WI38 (cell line): ENCODE measurements at regions not wholly inside any gene's neighbourhood (a gene's known extent, or its start where the extent isn't known, plus 50 kb on each side); places are given as distances from the start of the nearest gene placed in this dataset.

Experiments used
- H3K4me3 ChIP-seq: 2 replicates; pipeline ENCODE4 v1.5.1; 2011; ENCODE audit warnings: low read depth, mild to moderate bottlenecking, control low read depth, low read length
- CTCF ChIP-seq: IDR thresholded peaks from 2 replicates; pipeline ENCODE4 v1.5.1; 2012; ENCODE audit warnings: low read depth, mild to moderate bottlenecking, control low read depth, low read length

- TF ChIP-seq CTCF = no peak
- no peak overlapping the region for H3K4me3 ChIP-seq
Measured at GRCh38 chr10:108980869-108981268, 942.4 kb downstream of the XPNPEP1 start.

GRCh38 chr10:108975459-108976058, 947.8 kb downstream of the XPNPEP1 start:
- H3K4me3 ChIP-seq = no peak overlapping the region
- no peak for TF ChIP-seq CTCF

- H3K4me3 ChIP-seq = no peak overlapping the region
Measured at GRCh38 chr10:108970016-108970415, 953.3 kb downstream of the XPNPEP1 start.

GRCh38 chr10:108966411-108966810, 956.9 kb downstream of the XPNPEP1 start:
- no peak overlapping the region for H3K4me3 ChIP-seq
- no peak for TF ChIP-seq CTCF

More at GRCh38 chr10:108970016-108970415, 953.3 kb downstream of the XPNPEP1 start:
- no peak for TF ChIP-seq CTCF

- H3K4me3 ChIP-seq = no peak overlapping the region
- TF ChIP-seq CTCF = no peak
Measured at GRCh38 chr10:108966005-108966404, 957.3 kb downstream of the XPNPEP1 start.

- H3K4me3 ChIP-seq = no peak overlapping the region
- TF ChIP-seq CTCF = no peak
Measured at GRCh38 chr10:108962172-108962571, 961.1 kb downstream of the XPNPEP1 start.

- H3K4me3 ChIP-seq = no peak overlapping the region
- TF ChIP-seq CTCF = no peak
Measured at GRCh38 chr10:108957681-108958080, 965.6 kb downstream of the XPNPEP1 start.
